GM19372 (cell line): ENCODE measurements at regions not wholly inside any gene's neighbourhood (a gene's known extent, or its start where the extent isn't known, plus 50 kb on each side); places are given as distances from the start of the nearest gene placed in this dataset.

Experiments used
- ATAC-seq: cut with Tn5 transposase; IDR thresholded peaks from one replicate; pipeline ENCODE4 v1.9.1; 2021; ENCODE audit warnings: mild to moderate bottlenecking, low read depth, moderate library complexity; ENCODE audit not compliant: unreplicated experiment

GRCh38 chr10:2145926-2146478 lies 408.7 kb upstream of the ADARB2 start:
- no peak for ATAC-seq

GRCh38 chr10:2145491-2145890 lies 408.2 kb upstream of the ADARB2 start:
- no peak for ATAC-seq

GRCh38 chr10:2144584-2144983 lies 407.3 kb upstream of the ADARB2 start:
- ATAC-seq = no peak

GRCh38 chr10:2143213-2143835 lies 406.0 kb upstream of the ADARB2 start:
- no peak for ATAC-seq

GRCh38 chr10:2139746-2140145 lies 402.4 kb upstream of the ADARB2 start:
- no peak for ATAC-seq

GRCh38 chr10:2137549-2138174 lies 400.3 kb upstream of the ADARB2 start:
- peak; percentile 65 for ATAC-seq

GRCh38 chr10:2130705-2131305 lies 393.5 kb upstream of the ADARB2 start:
- ATAC-seq = no peak

- no peak for ATAC-seq
These were observed 391.7 kb upstream of the ADARB2 start for GRCh38 chr10:2128991-2129390.

- ATAC-seq = no peak
These were observed 386.8 kb upstream of the ADARB2 start for GRCh38 chr10:2124135-2124534.

GRCh38 chr10:2122431-2123124 lies 385.3 kb upstream of the ADARB2 start:
- ATAC-seq = no peak

GRCh38 chr10:2121929-2122328 lies 384.6 kb upstream of the ADARB2 start:
- ATAC-seq = no peak

GRCh38 chr10:2121315-2121714 lies 384.0 kb upstream of the ADARB2 start:
- ATAC-seq = no peak

GRCh38 chr10:2120746-2121145 lies 383.4 kb upstream of the ADARB2 start:
- ATAC-seq = no peak

GRCh38 chr10:2119316-2119715 lies 382.0 kb upstream of the ADARB2 start:
- ATAC-seq = no peak

GRCh38 chr10:2118201-2118600 lies 380.9 kb upstream of the ADARB2 start:
- ATAC-seq = no peak

- no peak for ATAC-seq
These were observed 380.3 kb upstream of the ADARB2 start for GRCh38 chr10:2117641-2118040.

- no peak for ATAC-seq
These were observed 374.6 kb upstream of the ADARB2 start for GRCh38 chr10:2111965-2112364.

- ATAC-seq = no peak
These were observed 371.2 kb upstream of the ADARB2 start for GRCh38 chr10:2108496-2108895.

- no peak for ATAC-seq
These were observed 369.3 kb upstream of the ADARB2 start for GRCh38 chr10:2106641-2107040.

GRCh38 chr10:2099321-2099720 lies 362.0 kb upstream of the ADARB2 start:
- ATAC-seq = no peak

GRCh38 chr10:2097937-2098336 lies 360.6 kb upstream of the ADARB2 start:
- ATAC-seq = no peak
